ENCODE measurements at regions not wholly inside any gene's neighbourhood (a gene's known extent, or its start where the extent isn't known, plus 50 kb on each side); places are given as distances from the start of the nearest gene placed in this dataset.
"Not testable (repeated sequence)": the region's sequence is repeated elsewhere in the genome, so short reads cannot be mapped to it uniquely, and the experiment has no call there.

DNA sequence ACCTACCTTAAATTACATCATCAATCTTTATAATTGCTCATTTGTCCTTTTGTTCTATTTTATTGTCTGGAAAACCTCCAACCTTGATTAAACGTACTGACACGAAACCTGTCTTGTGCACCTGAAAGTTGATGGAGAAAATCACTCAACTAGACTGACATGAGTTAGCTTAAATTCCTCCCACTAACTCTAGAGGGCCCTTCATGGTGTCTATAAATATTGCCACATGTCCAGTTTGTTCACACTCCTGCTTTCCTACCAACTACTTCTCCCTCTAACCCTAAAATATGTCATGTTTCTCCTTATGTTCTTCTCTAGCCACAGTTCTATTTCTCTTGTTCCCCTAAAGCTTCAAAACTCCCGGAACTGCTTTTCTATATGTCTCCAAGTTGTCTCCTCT, 59.8 kb upstream of the SGO1 start:
- no peak overlapping the region for H3K4me3 ChIP-seq (ENCODE audit: low read length)
- H3K4me1 ChIP-seq (ENCODE audit: control insufficient read depth, low read depth, low read length): peaks cover 6% of the 10 kb centered on the region
- H3K27me3 ChIP-seq (ENCODE audit: control insufficient read depth, insufficient read depth, low read length): no peaks in the 10 kb centered on the region
- no peaks in the 10 kb centered on the region for H3K9me3 ChIP-seq (ENCODE audit: control insufficient read depth, low read depth, low read length)
- H3K27ac ChIP-seq (ENCODE audit: low read length): no peak overlapping the region
- no peak overlapping the region for H3K9ac ChIP-seq (ENCODE audit: low read length)
- no peaks in the 10 kb centered on the region for H3K36me3 ChIP-seq (ENCODE audit: control insufficient read depth, low read depth, low read length)

GRCh38 chr3:20240154-20240883, 54.3 kb upstream of the SGO1 start:
- Histone ChIP-seq H3K27me3 (ENCODE audit: control insufficient read depth, insufficient read depth, low read length) (no peaks in the 10 kb centered on the region), H3K36me3 (ENCODE audit: control insufficient read depth, low read depth, low read length) (no peaks in the 10 kb centered on the region), H3K27ac (ENCODE audit: low read length) (no peak overlapping the region), H3K9ac (ENCODE audit: low read length) (no peak overlapping the region), H3K4me1 (ENCODE audit: control insufficient read depth, low read depth, low read length) (no peaks in the 10 kb centered on the region), H3K4me3 (ENCODE audit: low read length) (no peak overlapping the region), H3K9me3 (ENCODE audit: control insufficient read depth, low read depth, low read length) (no peaks in the 10 kb centered on the region)

DNA sequence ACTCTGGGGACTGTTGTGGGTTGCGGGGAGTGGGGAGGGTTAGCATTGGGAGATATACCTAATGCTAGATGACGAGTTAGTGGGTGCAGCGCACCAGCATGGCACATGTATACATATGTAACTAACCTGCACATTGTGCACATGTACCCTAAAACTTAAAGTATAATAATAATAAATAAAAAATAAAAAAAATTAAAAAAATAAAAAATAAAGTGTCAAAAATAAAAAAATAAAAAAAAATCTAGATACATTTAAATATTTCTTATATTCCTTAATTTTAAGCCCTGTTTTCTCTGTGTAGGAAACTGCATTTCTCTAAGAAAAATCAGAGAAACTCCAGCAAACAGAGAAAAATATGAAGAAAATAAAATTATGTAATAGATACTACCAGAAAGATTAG, 52.2 kb upstream of the SGO1 start:
- H3K4me3 ChIP-seq (ENCODE audit: low read length); H3K27ac ChIP-seq (ENCODE audit: low read length); H3K36me3 ChIP-seq (ENCODE audit: control insufficient read depth, low read depth, low read length); H3K9me3 ChIP-seq (ENCODE audit: control insufficient read depth, low read depth, low read length); H3K27me3 ChIP-seq (ENCODE audit: control insufficient read depth, insufficient read depth, low read length); H3K9ac ChIP-seq (ENCODE audit: low read length); H3K4me1 ChIP-seq (ENCODE audit: control insufficient read depth, low read depth, low read length): not testable (repeated sequence)

- Histone ChIP-seq H3K9me3 (ENCODE audit: control insufficient read depth, low read depth, low read length) (no peaks in the 10 kb centered on the region), H3K27ac (ENCODE audit: low read length) (no peak overlapping the region), H3K9ac (ENCODE audit: low read length) (no peak overlapping the region), H3K4me3 (ENCODE audit: low read length) (no peak overlapping the region), H3K27me3 (ENCODE audit: control insufficient read depth, insufficient read depth, low read length) (no peaks in the 10 kb centered on the region), H3K4me1 (ENCODE audit: control insufficient read depth, low read depth, low read length) (no peaks in the 10 kb centered on the region), H3K36me3 (ENCODE audit: control insufficient read depth, low read depth, low read length) (no peaks in the 10 kb centered on the region)
These were observed 50.6 kb upstream of the SGO1 start for GRCh38 chr3:20236603-20237002.

Data from iPS-18a (cell line).